ENCODE measurements at regions not wholly inside any gene's neighbourhood (a gene's known extent, or its start where the extent isn't known, plus 50 kb on each side); places are given as distances from the start of the nearest gene placed in this dataset.

DNA sequence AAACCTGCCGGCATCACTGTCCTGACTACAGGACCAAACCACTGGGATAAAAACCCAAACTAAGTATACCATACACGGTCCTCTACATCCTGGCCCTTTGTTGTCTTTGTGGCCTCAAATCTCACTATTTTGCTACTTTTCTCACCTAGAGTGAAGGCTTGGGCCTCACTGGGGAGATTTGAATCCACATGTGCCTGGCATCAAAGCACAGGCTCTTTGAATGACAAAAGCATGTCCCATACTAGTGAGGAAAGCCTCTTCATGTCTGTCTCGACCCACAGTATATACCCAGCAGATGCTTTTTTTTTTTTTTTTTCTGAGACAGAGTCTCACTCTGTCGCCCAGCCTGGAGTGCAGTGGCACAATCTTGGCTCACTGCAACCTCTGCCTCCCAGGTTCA, 72.5 kb upstream of the DRD2 start:
- in situ Hi-C loops (cut with MboI) = loop anchor here (25.0 kb wide), 1 partner anchor 235 kb away; the partner anchor contains the start of gene TTC12
- H3K79me2 ChIP-seq (ENCODE audit: control insufficient read depth, insufficient read depth, low read length) = no peaks in the 10 kb centered on the region
- no peak overlapping the region for H2AFZ ChIP-seq (ENCODE audit: low read depth, low read length)
- no peaks in the 10 kb centered on the region for H4K20me1 ChIP-seq (replicated peaks; ENCODE audit: control insufficient read depth, insufficient read depth, low read length)
- no peak overlapping the region for H3K4me3 ChIP-seq
- ChIA-PET POLR2A (no interaction called here), CTCF (ENCODE audit: low intra/inter-chr PET ratio) (no interaction called here)
- no peak overlapping the region for H3K4me2 ChIP-seq (ENCODE audit: insufficient read depth, low read length)
- WGBS (ENCODE audit: insufficient coverage, low coverage, missing lambda C conversion rate) = 17% methylated on average over 4 of the region's 4 CpGs
- H3K9ac ChIP-seq (ENCODE audit: insufficient read depth in 1 of 2, low read depth in 2 of 2, low read length in 2 of 2) = no peak overlapping the region
- FAIRE-seq = no peak
- BruUV-seq (replicated peaks) = no TSS peak
- DNase-seq (ENCODE audit: extremely low read depth in 1 of 4, low spot score in 3 of 4) = no peak
- peaks cover 0 to 17% of the 10 kb centered on the region in 2 experiments; a peak in 4 of 5 replicates for H3K4me1 ChIP-seq (replicated peaks in 1 of 2; ENCODE audit: control insufficient read depth in 2 of 2, insufficient read depth in 2 of 2, low read length in 2 of 2)
- H3K36me3 ChIP-seq (ENCODE audit: control insufficient read depth, insufficient read depth, low read length) = no peaks in the 10 kb centered on the region
- H3K9me3 ChIP-seq (replicated peaks; ENCODE audit: control insufficient read depth, insufficient read depth, low read depth, low read length) = no peaks in the 10 kb centered on the region
- no peaks in the 10 kb centered on the region for H3K27me3 ChIP-seq (ENCODE audit: control insufficient read depth in 2 of 2, insufficient read depth in 2 of 2, low read length in 2 of 2)
- H3K9me1 ChIP-seq (ENCODE audit: control insufficient read depth, insufficient read depth, low read length) = no peaks in the 10 kb centered on the region
- intact Hi-C loops (cut with micrococcal nuclease) = no loop called here
- no peak overlapping the region for H3K27ac ChIP-seq (ENCODE audit: extremely low read depth, low read depth, low read length)
- ATAC-seq = no peak
- TF ChIP-seq, protein P1, sequence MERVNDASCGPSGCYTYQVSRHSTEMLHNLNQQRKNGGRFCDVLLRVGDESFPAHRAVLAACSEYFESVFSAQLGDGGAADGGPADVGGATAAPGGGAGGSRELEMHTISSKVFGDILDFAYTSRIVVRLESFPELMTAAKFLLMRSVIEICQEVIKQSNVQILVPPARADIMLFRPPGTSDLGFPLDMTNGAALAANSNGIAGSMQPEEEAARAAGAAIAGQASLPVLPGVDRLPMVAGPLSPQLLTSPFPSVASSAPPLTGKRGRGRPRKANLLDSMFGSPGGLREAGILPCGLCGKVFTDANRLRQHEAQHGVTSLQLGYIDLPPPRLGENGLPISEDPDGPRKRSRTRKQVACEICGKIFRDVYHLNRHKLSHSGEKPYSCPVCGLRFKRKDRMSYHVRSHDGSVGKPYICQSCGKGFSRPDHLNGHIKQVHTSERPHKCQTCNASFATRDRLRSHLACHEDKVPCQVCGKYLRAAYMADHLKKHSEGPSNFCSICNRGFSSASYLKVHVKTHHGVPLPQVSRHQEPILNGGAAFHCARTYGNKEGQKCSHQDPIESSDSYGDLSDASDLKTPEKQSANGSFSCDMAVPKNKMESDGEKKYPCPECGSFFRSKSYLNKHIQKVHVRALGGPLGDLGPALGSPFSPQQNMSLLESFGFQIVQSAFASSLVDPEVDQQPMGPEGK (CRISPR knock-in tag; IDR thresholded peaks at IDR 0.05; ENCODE audit: borderline replicate concordance) = no peak
- TF ChIP-seq EWSR1 (IDR thresholded peaks at IDR 0.05; ENCODE audit: borderline replicate concordance, low read depth, partially characterized antibody) (no peak), HIVEP1 (CRISPR knock-in tag; IDR thresholded peaks at IDR 0.05) (no peak), PURB (CRISPR knock-in tag; IDR thresholded peaks at IDR 0.05; ENCODE audit: low read depth) (no peak), ETV6 (IDR thresholded peaks at IDR 0.05; ENCODE audit: borderline replicate concordance in 1 of 2, low read depth in 2 of 2, low read length in 1 of 2) (no peak), ETV6 (CRISPR knock-in tag; IDR thresholded peaks at IDR 0.05; ENCODE audit: borderline replicate concordance) (no peak), ZNF217 (CRISPR knock-in tag; IDR thresholded peaks at IDR 0.05) (no peak), POLR3G (IDR thresholded peaks at IDR 0.05; ENCODE audit: extremely low read depth, insufficient read length, insufficient replicate concordance) (no peak), TCF7L2 (IDR thresholded peaks at IDR 0.05; ENCODE audit: low read depth, low read length) (no peak), EP400 (IDR thresholded peaks at IDR 0.05) (no peak)
- TF ChIP-seq, protein P2, sequence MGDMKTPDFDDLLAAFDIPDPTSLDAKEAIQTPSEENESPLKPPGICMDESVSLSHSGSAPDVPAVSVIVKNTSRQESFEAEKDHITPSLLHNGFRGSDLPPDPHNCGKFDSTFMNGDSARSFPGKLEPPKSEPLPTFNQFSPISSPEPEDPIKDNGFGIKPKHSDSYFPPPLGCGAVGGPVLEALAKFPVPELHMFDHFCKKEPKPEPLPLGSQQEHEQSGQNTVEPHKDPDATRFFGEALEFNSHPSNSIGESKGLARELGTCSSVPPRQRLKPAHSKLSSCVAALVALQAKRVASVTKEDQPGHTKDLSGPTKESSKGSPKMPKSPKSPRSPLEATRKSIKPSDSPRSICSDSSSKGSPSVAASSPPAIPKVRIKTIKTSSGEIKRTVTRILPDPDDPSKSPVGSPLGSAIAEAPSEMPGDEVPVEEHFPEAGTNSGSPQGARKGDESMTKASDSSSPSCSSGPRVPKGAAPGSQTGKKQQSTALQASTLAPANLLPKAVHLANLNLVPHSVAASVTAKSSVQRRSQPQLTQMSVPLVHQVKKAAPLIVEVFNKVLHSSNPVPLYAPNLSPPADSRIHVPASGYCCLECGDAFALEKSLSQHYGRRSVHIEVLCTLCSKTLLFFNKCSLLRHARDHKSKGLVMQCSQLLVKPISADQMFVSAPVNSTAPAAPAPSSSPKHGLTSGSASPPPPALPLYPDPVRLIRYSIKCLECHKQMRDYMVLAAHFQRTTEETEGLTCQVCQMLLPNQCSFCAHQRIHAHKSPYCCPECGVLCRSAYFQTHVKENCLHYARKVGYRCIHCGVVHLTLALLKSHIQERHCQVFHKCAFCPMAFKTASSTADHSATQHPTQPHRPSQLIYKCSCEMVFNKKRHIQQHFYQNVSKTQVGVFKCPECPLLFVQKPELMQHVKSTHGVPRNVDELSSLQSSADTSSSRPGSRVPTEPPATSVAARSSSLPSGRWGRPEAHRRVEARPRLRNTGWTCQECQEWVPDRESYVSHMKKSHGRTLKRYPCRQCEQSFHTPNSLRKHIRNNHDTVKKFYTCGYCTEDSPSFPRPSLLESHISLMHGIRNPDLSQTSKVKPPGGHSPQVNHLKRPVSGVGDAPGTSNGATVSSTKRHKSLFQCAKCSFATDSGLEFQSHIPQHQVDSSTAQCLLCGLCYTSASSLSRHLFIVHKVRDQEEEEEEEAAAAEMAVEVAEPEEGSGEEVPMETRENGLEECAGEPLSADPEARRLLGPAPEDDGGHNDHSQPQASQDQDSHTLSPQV (IDR thresholded peaks at IDR 0.05) = no peak
- TF ChIP-seq, protein P3, sequence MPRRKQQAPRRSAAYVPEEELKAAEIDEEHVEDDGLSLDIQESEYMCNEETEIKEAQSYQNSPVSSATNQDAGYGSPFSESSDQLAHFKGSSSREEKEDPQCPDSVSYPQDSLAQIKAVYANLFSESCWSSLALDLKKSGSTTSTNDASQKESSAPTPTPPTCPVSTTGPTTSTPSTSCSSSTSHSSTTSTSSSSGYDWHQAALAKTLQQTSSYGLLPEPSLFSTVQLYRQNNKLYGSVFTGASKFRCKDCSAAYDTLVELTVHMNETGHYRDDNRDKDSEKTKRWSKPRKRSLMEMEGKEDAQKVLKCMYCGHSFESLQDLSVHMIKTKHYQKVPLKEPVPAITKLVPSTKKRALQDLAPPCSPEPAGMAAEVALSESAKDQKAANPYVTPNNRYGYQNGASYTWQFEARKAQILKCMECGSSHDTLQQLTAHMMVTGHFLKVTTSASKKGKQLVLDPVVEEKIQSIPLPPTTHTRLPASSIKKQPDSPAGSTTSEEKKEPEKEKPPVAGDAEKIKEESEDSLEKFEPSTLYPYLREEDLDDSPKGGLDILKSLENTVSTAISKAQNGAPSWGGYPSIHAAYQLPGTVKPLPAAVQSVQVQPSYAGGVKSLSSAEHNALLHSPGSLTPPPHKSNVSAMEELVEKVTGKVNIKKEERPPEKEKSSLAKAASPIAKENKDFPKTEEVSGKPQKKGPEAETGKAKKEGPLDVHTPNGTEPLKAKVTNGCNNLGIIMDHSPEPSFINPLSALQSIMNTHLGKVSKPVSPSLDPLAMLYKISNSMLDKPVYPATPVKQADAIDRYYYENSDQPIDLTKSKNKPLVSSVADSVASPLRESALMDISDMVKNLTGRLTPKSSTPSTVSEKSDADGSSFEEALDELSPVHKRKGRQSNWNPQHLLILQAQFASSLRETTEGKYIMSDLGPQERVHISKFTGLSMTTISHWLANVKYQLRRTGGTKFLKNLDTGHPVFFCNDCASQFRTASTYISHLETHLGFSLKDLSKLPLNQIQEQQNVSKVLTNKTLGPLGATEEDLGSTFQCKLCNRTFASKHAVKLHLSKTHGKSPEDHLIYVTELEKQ (CRISPR knock-in tag; IDR thresholded peaks at IDR 0.05) = no peak

Measured in K562 (cell line).